ENCODE measurements at regions not wholly inside any gene's neighbourhood (a gene's known extent, or its start where the extent isn't known, plus 50 kb on each side); places are given as distances from the start of the nearest gene placed in this dataset.

DNA sequence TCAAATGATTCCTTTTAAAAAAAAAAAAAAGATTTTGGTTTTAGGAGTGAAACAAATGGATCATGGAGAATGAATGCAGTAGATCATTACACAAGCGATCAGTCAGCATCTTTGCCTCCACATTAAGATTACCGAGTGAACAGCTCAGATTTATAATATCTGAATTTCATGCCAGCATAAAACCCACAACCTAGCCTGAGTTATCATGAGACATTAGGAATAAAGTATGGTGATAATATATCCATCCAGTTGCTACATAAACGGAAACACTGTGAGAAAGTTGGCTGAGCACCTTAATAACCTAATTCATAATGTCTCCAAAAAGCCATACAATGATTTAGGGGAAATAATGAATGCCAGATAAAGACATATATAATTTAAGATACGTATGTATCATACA is 553.1 kb upstream of the TUSC1 start:
- Mint-ChIP-seq H3K4me1 (ENCODE audit: low read depth) (peaks cover 11% of the 10 kb centered on the region), H3K36me3 (ENCODE audit: low read depth) (no peaks in the 10 kb centered on the region), H3K9me3 (ENCODE audit: low read depth) (no peaks in the 10 kb centered on the region), H3K4me3 (ENCODE audit: unreplicated experiment) (no peak overlapping the region), H3K27ac (ENCODE audit: unreplicated experiment) (no peak overlapping the region), H3K27me3 (ENCODE audit: low read depth) (no peaks in the 10 kb centered on the region)
- no peak for DNase-seq (ENCODE audit: low spot score)
- TF ChIP-seq, protein P1, sequence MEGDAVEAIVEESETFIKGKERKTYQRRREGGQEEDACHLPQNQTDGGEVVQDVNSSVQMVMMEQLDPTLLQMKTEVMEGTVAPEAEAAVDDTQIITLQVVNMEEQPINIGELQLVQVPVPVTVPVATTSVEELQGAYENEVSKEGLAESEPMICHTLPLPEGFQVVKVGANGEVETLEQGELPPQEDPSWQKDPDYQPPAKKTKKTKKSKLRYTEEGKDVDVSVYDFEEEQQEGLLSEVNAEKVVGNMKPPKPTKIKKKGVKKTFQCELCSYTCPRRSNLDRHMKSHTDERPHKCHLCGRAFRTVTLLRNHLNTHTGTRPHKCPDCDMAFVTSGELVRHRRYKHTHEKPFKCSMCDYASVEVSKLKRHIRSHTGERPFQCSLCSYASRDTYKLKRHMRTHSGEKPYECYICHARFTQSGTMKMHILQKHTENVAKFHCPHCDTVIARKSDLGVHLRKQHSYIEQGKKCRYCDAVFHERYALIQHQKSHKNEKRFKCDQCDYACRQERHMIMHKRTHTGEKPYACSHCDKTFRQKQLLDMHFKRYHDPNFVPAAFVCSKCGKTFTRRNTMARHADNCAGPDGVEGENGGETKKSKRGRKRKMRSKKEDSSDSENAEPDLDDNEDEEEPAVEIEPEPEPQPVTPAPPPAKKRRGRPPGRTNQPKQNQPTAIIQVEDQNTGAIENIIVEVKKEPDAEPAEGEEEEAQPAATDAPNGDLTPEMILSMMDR (IDR thresholded peaks at IDR 0.05): no peak

DNA sequence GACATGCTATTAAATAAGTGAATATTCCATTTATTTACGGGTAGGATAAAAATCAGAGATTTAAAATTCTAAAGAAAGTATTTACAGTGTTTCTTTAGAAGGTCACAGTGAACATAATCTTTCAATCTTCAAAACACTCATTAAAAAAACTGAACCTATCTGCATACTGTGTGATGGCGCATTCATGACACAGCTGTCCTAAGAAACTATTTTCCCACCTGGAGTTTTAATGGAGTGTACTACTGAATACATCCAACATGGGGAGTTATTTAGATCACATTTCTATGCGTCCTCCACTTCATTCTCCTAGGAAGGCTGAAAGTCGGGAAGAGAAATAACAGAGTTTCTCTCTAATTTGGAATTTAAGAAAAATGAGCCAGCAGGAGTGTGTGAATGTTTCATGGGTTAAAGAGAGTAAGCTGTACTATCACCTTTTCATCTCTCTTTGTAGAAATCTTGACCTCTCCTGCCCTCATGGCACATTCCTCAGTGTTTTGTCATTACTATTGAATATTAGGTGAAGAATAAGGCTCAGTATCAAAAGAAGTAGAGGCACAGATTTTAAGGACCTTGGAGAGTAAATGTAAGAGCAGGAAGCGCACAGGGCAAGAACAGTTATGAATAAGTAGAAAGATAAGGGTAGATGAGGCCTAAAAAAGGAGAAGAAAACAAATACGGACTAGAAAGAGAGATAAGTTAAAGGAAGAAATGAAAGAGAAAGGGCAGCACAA is 551.2 kb upstream of the TUSC1 start:
- TF ChIP-seq, protein P1 (IDR thresholded peaks at IDR 0.05): no peak
- Mint-ChIP-seq H3K27me3 (ENCODE audit: low read depth) (no peaks in the 10 kb centered on the region), H3K9me3 (ENCODE audit: low read depth) (no peaks in the 10 kb centered on the region), H3K4me1 (ENCODE audit: low read depth) (peaks cover 3% of the 10 kb centered on the region), H3K4me3 (ENCODE audit: unreplicated experiment) (no peak overlapping the region), H3K27ac (ENCODE audit: unreplicated experiment) (no peak overlapping the region), H3K36me3 (ENCODE audit: low read depth) (no peaks in the 10 kb centered on the region)
- no peak for DNase-seq (ENCODE audit: low spot score)

DNA sequence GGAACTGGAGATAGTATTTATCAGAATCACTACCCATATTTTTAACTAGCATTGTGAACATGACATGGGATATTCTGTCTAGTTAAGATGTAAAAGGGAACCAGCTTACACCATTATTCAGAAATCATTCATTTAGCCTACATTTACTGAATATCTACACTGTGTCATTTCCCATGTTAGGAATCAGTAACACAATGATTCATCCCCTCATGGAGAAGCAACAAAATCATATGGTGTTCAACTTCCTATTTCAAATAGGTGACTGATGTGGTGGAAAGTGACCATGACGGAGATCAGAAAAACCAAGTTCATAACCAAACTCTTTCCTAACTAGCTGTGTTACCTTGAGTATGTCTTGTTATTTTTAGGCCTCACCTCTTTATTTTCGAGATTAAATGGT is 550.0 kb upstream of the TUSC1 start:
- Mint-ChIP-seq H3K4me3 (ENCODE audit: unreplicated experiment) (no peak overlapping the region), H3K27ac (ENCODE audit: unreplicated experiment) (no peak overlapping the region), H3K4me1 (ENCODE audit: low read depth) (no peaks in the 10 kb centered on the region), H3K36me3 (ENCODE audit: low read depth) (no peaks in the 10 kb centered on the region), H3K9me3 (ENCODE audit: low read depth) (no peaks in the 10 kb centered on the region), H3K27me3 (ENCODE audit: low read depth) (no peaks in the 10 kb centered on the region)
- TF ChIP-seq, protein P1 (IDR thresholded peaks at IDR 0.05): no peak
- DNase-seq (ENCODE audit: low spot score): no peak

DNA sequence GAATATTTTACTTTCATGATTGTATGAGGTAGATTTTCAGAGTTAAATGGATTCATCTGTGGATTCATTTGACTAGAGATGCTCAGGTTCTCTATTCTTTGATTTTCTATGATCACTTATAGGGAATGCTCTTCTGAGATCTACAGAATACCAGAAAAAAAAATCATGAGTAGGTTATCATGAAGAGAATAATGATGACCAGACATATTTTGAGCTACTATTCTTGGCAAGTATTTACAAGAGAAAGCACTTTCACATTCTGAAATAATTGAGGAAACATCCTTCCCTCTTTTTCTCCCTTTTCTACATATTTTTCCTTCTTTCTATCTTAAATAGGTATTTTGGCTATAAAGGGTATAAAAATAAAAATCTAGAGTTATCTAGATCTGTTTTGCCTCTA is 543.0 kb upstream of the TUSC1 start:
- no peak for DNase-seq (ENCODE audit: low spot score)
- no peak overlapping the region for H3K27ac Mint-ChIP-seq (ENCODE audit: unreplicated experiment)
- H3K9me3 Mint-ChIP-seq (ENCODE audit: low read depth): no peaks in the 10 kb centered on the region
- peaks cover 4% of the 10 kb centered on the region for H3K4me1 Mint-ChIP-seq (ENCODE audit: low read depth)
- H3K27me3 Mint-ChIP-seq (ENCODE audit: low read depth): no peaks in the 10 kb centered on the region
- H3K36me3 Mint-ChIP-seq (ENCODE audit: low read depth): peaks cover 1% of the 10 kb centered on the region
- TF ChIP-seq, protein P1 (IDR thresholded peaks at IDR 0.05): no peak
- no peak overlapping the region for H3K4me3 Mint-ChIP-seq (ENCODE audit: unreplicated experiment)

DNA sequence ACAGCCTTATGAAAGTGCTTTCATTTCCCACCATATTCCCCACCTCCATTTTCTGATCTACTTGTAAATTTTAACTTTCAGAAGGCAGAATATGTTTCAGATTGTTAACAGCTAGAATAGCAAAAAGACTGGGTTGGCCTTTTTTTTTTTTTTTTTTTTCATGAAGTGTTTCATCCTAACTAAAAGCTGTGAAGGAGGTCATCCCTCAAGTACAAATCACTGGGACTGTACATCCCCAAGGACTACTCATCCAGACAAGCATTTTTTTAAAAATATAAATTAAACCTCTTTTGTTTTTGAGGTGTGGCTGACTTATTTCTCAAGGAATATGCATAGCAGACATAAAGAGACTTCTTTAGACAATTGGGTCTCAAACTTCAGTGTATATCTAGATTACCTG is 542.1 kb upstream of the TUSC1 start:
- no peaks in the 10 kb centered on the region for H3K27me3 Mint-ChIP-seq (ENCODE audit: low read depth)
- no peaks in the 10 kb centered on the region for H3K9me3 Mint-ChIP-seq (ENCODE audit: low read depth)
- H3K4me1 Mint-ChIP-seq (ENCODE audit: low read depth): peaks cover 4% of the 10 kb centered on the region
- no peak overlapping the region for H3K27ac Mint-ChIP-seq (ENCODE audit: unreplicated experiment)
- no peak overlapping the region for H3K4me3 Mint-ChIP-seq (ENCODE audit: unreplicated experiment)
- peaks cover 1% of the 10 kb centered on the region for H3K36me3 Mint-ChIP-seq (ENCODE audit: low read depth)
- DNase-seq (ENCODE audit: low spot score): no peak
- TF ChIP-seq, protein P1 (IDR thresholded peaks at IDR 0.05): no peak
